ENCODE measurements at regions not wholly inside any gene's neighbourhood (a gene's known extent, or its start where the extent isn't known, plus 50 kb on each side); places are given as distances from the start of the nearest gene placed in this dataset.

DNA sequence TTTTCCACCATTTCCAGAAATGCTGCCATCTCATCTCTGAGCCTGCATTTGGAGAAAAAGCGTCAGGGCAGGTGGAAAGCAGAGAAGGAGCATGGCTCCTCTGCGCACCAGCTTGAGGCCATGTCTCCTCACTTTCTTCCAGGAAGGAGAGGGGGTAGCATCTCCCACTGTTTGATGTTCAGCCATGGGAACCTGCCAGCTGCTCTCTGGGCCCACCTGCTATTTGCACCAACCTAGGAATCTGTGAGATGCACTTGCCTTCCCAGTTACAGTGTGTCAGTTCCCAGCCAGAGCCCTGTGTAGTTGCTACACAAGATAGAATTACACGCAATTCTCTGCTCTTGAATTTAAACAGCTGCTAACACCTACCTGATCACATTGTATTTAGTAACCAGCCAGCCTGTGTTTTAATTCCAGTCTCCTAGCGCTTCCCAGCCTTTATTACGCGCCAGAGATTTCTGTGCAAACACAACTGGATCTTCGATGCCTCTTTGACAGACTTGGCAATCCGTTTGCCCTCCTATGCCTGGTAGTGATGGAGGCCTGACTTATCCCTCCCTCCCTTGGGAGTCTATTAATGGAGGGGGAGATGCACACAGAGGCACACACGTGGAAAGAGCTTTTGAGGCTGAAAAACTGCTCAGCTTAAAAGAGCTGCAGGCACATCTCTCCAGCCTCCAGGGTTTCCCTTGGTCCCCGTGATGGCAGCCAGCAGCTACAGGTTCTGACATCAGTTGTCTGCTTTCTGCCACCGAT lies 98.1 kb upstream of the SEC14L1 start:
- no peak overlapping the region for H3K9ac ChIP-seq (ENCODE audit: insufficient read depth, low read length, poor library complexity, severe bottlenecking)
- peaks cover 0 to 4% of the 10 kb centered on the region in 2 donors for H3K27me3 ChIP-seq (ENCODE audit: control insufficient read depth in 2 of 2, insufficient read depth in 2 of 2, low read length in 2 of 2)
- no peak overlapping the region for H2AFZ ChIP-seq (ENCODE audit: insufficient read depth, low read depth, low read length, poor library complexity, severe bottlenecking)
- H3K4me1 Mint-ChIP-seq: no peaks in the 10 kb centered on the region
- no peak overlapping the region for H3K4me3 ChIP-seq (replicated peaks in 1 of 3; ENCODE audit: low read depth in 2 of 3, low read length in 3 of 3)
- peaks cover 0 to 2% (median 0%) of the 10 kb centered on the region in 7 donors for H3K9me3 Mint-ChIP-seq
- H3K36me3 Mint-ChIP-seq: no peaks in the 10 kb centered on the region
- WGBS (ENCODE audit: insufficient coverage): 88% methylated on average over 4 of the region's 11 CpGs
- no peak overlapping the region for H3K27ac Mint-ChIP-seq
- no peak for DNase-seq
- H3K79me2 ChIP-seq (ENCODE audit: insufficient read depth, low read length): no peaks in the 10 kb centered on the region
- H3K27me3 Mint-ChIP-seq (ENCODE audit: low read depth in 3 of 3): peaks cover 6 to 8% (median 6%) of the 10 kb centered on the region in 3 donors
- H3K4me3 Mint-ChIP-seq: no peak overlapping the region
- H3K27ac ChIP-seq (ENCODE audit: low read depth in 1 of 2, low read length in 2 of 2): no peak overlapping the region
- TF ChIP-seq CTCF (IDR thresholded peaks at IDR 0.05): no peak
- no peaks in the 10 kb centered on the region for H3K9me3 ChIP-seq (replicated peaks in 1 of 2; ENCODE audit: control insufficient read depth in 1 of 2, insufficient read depth in 1 of 2, low read length in 2 of 2)
- H3K4me1 ChIP-seq (ENCODE audit: control insufficient read depth in 1 of 2, insufficient read depth in 2 of 2, low read length in 2 of 2): no peaks in the 10 kb centered on the region
- intact Hi-C loops (cut with micrococcal nuclease): no loop called here
- no peaks in the 10 kb centered on the region for H4K20me1 ChIP-seq (ENCODE audit: insufficient read depth, low read length)
- no peak overlapping the region for H3K4me2 ChIP-seq (replicated peaks; ENCODE audit: extremely low read depth, low read length, poor library complexity, severe bottlenecking)
- no peaks in the 10 kb centered on the region for H3K36me3 ChIP-seq (replicated peaks in 1 of 2; ENCODE audit: control insufficient read depth in 1 of 2, insufficient read depth in 2 of 2, low read length in 2 of 2)

DNA sequence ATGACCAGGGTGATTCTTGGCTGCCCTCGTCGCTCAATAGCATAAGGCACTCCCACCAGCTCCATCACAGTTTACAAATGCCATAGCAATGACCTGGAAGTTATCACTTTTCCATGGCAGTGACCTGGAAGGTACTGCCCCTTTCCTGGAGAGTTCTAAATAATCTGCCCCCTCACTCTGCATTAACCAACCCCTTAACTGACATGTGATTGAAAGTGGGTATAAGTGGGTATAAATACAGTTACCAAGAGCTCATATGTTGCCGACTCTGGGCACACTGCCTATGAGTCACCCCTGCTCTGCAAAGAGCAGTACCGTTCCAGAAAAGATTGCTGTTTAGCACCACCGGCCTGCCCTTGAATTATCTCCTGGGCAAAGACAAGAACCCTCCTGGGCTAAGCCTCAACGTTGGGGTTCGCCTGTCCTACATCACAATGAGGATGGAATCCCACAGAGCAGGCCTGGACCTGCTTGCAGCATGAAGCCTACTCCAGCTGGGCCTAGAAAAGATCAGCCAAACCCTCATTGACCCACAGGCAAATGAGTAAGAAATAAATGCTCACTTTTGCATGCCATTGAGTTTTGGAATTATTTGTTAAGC lies 95.2 kb upstream of the SEC14L1 start:
- H3K36me3 ChIP-seq (replicated peaks in 1 of 2; ENCODE audit: control insufficient read depth in 1 of 2, insufficient read depth in 2 of 2, low read length in 2 of 2): no peaks in the 10 kb centered on the region
- no peaks in the 10 kb centered on the region for H4K20me1 ChIP-seq (ENCODE audit: insufficient read depth, low read length)
- 95% methylated on average over 7 of the region's 7 CpGs for WGBS (ENCODE audit: insufficient coverage)
- H3K9me3 ChIP-seq (replicated peaks in 1 of 2; ENCODE audit: control insufficient read depth in 1 of 2, insufficient read depth in 1 of 2, low read length in 2 of 2): no peaks in the 10 kb centered on the region
- DNase-seq: no peak
- no peak overlapping the region for H3K4me2 ChIP-seq (replicated peaks; ENCODE audit: extremely low read depth, low read length, poor library complexity, severe bottlenecking)
- H3K27me3 Mint-ChIP-seq (ENCODE audit: low read depth in 3 of 3): peaks cover 2 to 4% (median 3%) of the 10 kb centered on the region in 3 donors
- no peaks in the 10 kb centered on the region for H3K36me3 Mint-ChIP-seq
- H3K79me2 ChIP-seq (ENCODE audit: insufficient read depth, low read length): no peaks in the 10 kb centered on the region
- no peak overlapping the region for H3K4me3 Mint-ChIP-seq
- H2AFZ ChIP-seq (ENCODE audit: insufficient read depth, low read depth, low read length, poor library complexity, severe bottlenecking): no peak overlapping the region
- H3K27me3 ChIP-seq (ENCODE audit: control insufficient read depth in 2 of 2, insufficient read depth in 2 of 2, low read length in 2 of 2): no peaks in the 10 kb centered on the region
- no peak overlapping the region for H3K9ac ChIP-seq (ENCODE audit: insufficient read depth, low read length, poor library complexity, severe bottlenecking)
- no peaks in the 10 kb centered on the region for H3K4me1 ChIP-seq (ENCODE audit: control insufficient read depth in 1 of 2, insufficient read depth in 2 of 2, low read length in 2 of 2)
- H3K27ac ChIP-seq (ENCODE audit: low read depth in 1 of 2, low read length in 2 of 2): no peak overlapping the region
- no peak overlapping the region for H3K4me3 ChIP-seq (replicated peaks in 1 of 3; ENCODE audit: low read depth in 2 of 3, low read length in 3 of 3)
- H3K27ac Mint-ChIP-seq: no peak overlapping the region
- intact Hi-C loops (cut with micrococcal nuclease): no loop called here
- no peak for TF ChIP-seq CTCF (IDR thresholded peaks at IDR 0.05)
- H3K9me3 Mint-ChIP-seq: peaks cover 0 to 2% (median 0%) of the 10 kb centered on the region in 7 donors
- no peaks in the 10 kb centered on the region for H3K4me1 Mint-ChIP-seq

Data from CD14-positive monocyte (primary cell).